NCI-H1436 (cell line): ENCODE measurements at regions not wholly inside any gene's neighbourhood (a gene's known extent, or its start where the extent isn't known, plus 50 kb on each side); places are given as distances from the start of the nearest gene placed in this dataset.
"Not testable (repeated sequence)": the region's sequence is repeated elsewhere in the genome, so short reads cannot be mapped to it uniquely, and the experiment has no call there.

Experiments used
- DNase-seq: peaks from one replicate; lab custom pipeline; 2025; lab: John Stamatoyannopoulos, UW

- DNase-seq = no peak
These were observed 200.5 kb upstream of the PHACTR1 start for GRCh38 chr6:12516070-12516469.

- DNase-seq = no peak
These were observed 194.2 kb upstream of the PHACTR1 start for GRCh38 chr6:12522347-12522746.

- DNase-seq = no peak
These were observed 192.8 kb upstream of the PHACTR1 start for GRCh38 chr6:12523726-12524125.

- DNase-seq = no peak
These were observed 191.3 kb upstream of the PHACTR1 start for GRCh38 chr6:12525276-12525675.

GRCh38 chr6:12527339-12527738 lies 189.2 kb upstream of the PHACTR1 start:
- DNase-seq = no peak

- no peak for DNase-seq
These were observed 188.4 kb upstream of the PHACTR1 start for GRCh38 chr6:12528136-12528535.

- DNase-seq = no peak
These were observed 187.8 kb upstream of the PHACTR1 start for GRCh38 chr6:12528581-12529363.

GRCh38 chr6:12529364-12530019 lies 187.1 kb upstream of the PHACTR1 start:
- no peak for DNase-seq

- DNase-seq = no peak
These were observed 186.2 kb upstream of the PHACTR1 start for GRCh38 chr6:12530345-12530744.

- no peak for DNase-seq
These were observed 183.0 kb upstream of the PHACTR1 start for GRCh38 chr6:12533586-12533985.

- no peak for DNase-seq
These were observed 182.3 kb upstream of the PHACTR1 start for GRCh38 chr6:12534069-12534853.

GRCh38 chr6:12535586-12536314 lies 180.8 kb upstream of the PHACTR1 start:
- DNase-seq = no peak

- no peak for DNase-seq
These were observed 180.2 kb upstream of the PHACTR1 start for GRCh38 chr6:12536416-12536815.

GRCh38 chr6:12537389-12537788 lies 179.2 kb upstream of the PHACTR1 start:
- DNase-seq = no peak

- DNase-seq = no peak
These were observed 177.6 kb upstream of the PHACTR1 start for GRCh38 chr6:12538881-12539357.

GRCh38 chr6:12542319-12543115 lies 174.1 kb upstream of the PHACTR1 start:
- not testable (repeated sequence) for DNase-seq

- no peak for DNase-seq
These were observed 172.6 kb upstream of the PHACTR1 start for GRCh38 chr6:12543953-12544352.

- DNase-seq = no peak
These were observed 171.6 kb upstream of the PHACTR1 start for GRCh38 chr6:12544821-12545565.

GRCh38 chr6:12545619-12546409 lies 170.8 kb upstream of the PHACTR1 start:
- DNase-seq = no peak
